ENCODE measurements at regions not wholly inside any gene's neighbourhood (a gene's known extent, or its start where the extent isn't known, plus 50 kb on each side); places are given as distances from the start of the nearest gene placed in this dataset.

GRCh38 chr7:156050636-156051569, 238.6 kb upstream of the SHH start:
- no peaks in the 10 kb centered on the region for H3K27me3 ChIP-seq
- ATAC-seq (no peak), DNase-seq (peak in 1 of 4 donors; percentile 10)
- no peaks in the 10 kb centered on the region for H3K36me3 ChIP-seq
- H3K27ac ChIP-seq = no peak overlapping the region
- peaks cover 0 to 7% of the 10 kb centered on the region in 2 donors for H3K9me3 ChIP-seq
- no peak for TF ChIP-seq CTCF (IDR thresholded peaks at IDR 0.05)
- H3K4me1 ChIP-seq = no peaks in the 10 kb centered on the region
- intact Hi-C loops (cut with DNase I) = no loop called here
- H3K4me3 ChIP-seq = no peak overlapping the region

GRCh38 chr7:156049366-156049765, 237.1 kb upstream of the SHH start:
- Histone ChIP-seq H3K27ac (no peak overlapping the region), H3K4me3 (no peak overlapping the region), H3K27me3 (no peaks in the 10 kb centered on the region), H3K4me1 (no peaks in the 10 kb centered on the region), H3K36me3 (no peaks in the 10 kb centered on the region), H3K9me3 (peaks cover 0 to 7% of the 10 kb centered on the region in 2 donors)
- no peak for ATAC-seq
- intact Hi-C loops (cut with DNase I) = no loop called here
- no peak for TF ChIP-seq CTCF (IDR thresholded peaks at IDR 0.05)
- DNase-seq = no peak

- Histone ChIP-seq H3K4me3 (no peak overlapping the region), H3K36me3 (no peaks in the 10 kb centered on the region), H3K27ac (no peak overlapping the region), H3K27me3 (peaks cover 0 to 15% of the 10 kb centered on the region in 2 donors), H3K9me3 (peaks cover 0 to 7% of the 10 kb centered on the region in 2 donors), H3K4me1 (no peaks in the 10 kb centered on the region)
- ATAC-seq = no peak
- intact Hi-C loops (cut with DNase I) = no loop called here
- peak in 1 of 4 donors; percentile 72 for DNase-seq
- TF ChIP-seq CTCF (IDR thresholded peaks at IDR 0.05) = no peak
These were observed 233.8 kb upstream of the SHH start for GRCh38 chr7:156046031-156046560.

GRCh38 chr7:156043416-156044178, 231.3 kb upstream of the SHH start:
- peaks cover 0 to 7% of the 10 kb centered on the region in 2 donors for H3K9me3 ChIP-seq
- no peaks in the 10 kb centered on the region for H3K36me3 ChIP-seq
- DNase-seq (peak in 2 of 4 donors; percentile 19 to 67), ATAC-seq (no peak)
- no peak overlapping the region for H3K27ac ChIP-seq
- H3K27me3 ChIP-seq = peaks cover 0 to 32% of the 10 kb centered on the region in 2 donors
- intact Hi-C loops (cut with DNase I) = no loop called here
- no peaks in the 10 kb centered on the region for H3K4me1 ChIP-seq
- no peak for TF ChIP-seq CTCF (IDR thresholded peaks at IDR 0.05)
- no peak overlapping the region for H3K4me3 ChIP-seq

DNA sequence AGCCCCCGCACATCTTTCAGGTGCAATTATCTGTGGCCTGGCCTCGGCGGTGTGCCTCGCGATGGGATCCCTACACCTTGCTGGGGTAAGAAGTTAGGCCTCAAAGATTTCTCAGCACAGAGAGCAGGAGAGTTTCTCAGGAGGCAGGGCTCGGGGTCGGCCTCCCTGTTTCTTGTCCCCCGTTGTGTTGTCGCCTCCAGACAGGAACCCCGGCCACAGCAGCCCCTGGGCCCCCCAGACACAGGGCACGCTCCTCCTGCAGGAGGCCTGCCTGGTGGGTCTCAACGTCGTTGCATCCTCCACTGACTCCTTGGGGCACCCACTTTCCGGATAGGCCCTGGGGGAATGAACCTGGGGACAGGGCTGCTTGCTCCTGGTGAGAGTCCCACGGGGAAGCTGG, 229.1 kb upstream of the SHH start:
- no peak for TF ChIP-seq CTCF (IDR thresholded peaks at IDR 0.05)
- no peak overlapping the region for H3K27ac ChIP-seq
- DNase-seq (no peak), ATAC-seq (no peak)
- H3K4me1 ChIP-seq = no peaks in the 10 kb centered on the region
- H3K27me3 ChIP-seq = peaks cover 0 to 37% of the 10 kb centered on the region in 2 donors
- intact Hi-C loops (cut with DNase I) = no loop called here
- no peaks in the 10 kb centered on the region for H3K36me3 ChIP-seq
- no peak overlapping the region for H3K4me3 ChIP-seq
- H3K9me3 ChIP-seq = no peaks in the 10 kb centered on the region

Measured in left lung (tissue), 4 donors.